ENCODE measurements at regions not wholly inside any gene's neighbourhood (a gene's known extent, or its start where the extent isn't known, plus 50 kb on each side); places are given as distances from the start of the nearest gene placed in this dataset.

- Histone ChIP-seq H3K9me3 (no peaks in the 10 kb centered on the region), H3K36me3 (no peaks in the 10 kb centered on the region), H3K27ac (no peak overlapping the region), H3K4me1 (no peaks in the 10 kb centered on the region), H3K27me3 (no peaks in the 10 kb centered on the region), H3K4me3 (no peak overlapping the region)
- intact Hi-C loops (cut with DNase I) = no loop called here
- no peak for TF ChIP-seq CTCF (IDR thresholded peaks at IDR 0.05)
- no peak for ATAC-seq
- no peak for DNase-seq
Measured at GRCh38 chr9:8206720-8207119, 407.1 kb upstream of the DMAC1 start.

- no peaks in the 10 kb centered on the region for H3K27me3 ChIP-seq
- intact Hi-C loops (cut with DNase I) = no loop called here
- H3K36me3 ChIP-seq = no peaks in the 10 kb centered on the region
- DNase-seq (no peak), ATAC-seq (no peak)
- H3K4me3 ChIP-seq = no peak overlapping the region
- H3K9me3 ChIP-seq = no peaks in the 10 kb centered on the region
- H3K4me1 ChIP-seq = no peaks in the 10 kb centered on the region
- no peak for TF ChIP-seq CTCF (IDR thresholded peaks at IDR 0.05)
- H3K27ac ChIP-seq = no peak overlapping the region
Measured at GRCh38 chr9:8205576-8205975, 406.0 kb upstream of the DMAC1 start.

DNA sequence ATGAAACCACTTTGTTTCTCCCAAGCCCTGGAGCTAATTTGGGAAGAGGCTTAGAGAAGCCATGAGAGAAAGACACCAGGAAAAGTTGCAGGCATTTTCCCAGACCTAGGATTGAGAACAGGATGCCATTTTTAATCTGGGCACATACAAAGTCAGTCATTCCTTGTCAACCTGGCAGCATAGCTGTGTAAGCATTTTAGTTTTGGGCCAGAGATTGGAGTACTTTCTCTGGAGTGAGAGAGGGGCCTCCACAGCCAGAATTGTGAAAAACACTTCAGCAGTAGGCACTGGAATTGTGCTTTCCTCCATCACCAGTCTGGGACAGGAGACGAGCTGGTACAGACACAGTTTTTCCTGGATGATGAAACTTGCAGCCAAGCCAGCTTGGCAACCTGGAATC, 390.3 kb upstream of the DMAC1 start:
- Histone ChIP-seq H3K36me3 (no peaks in the 10 kb centered on the region), H3K27me3 (no peaks in the 10 kb centered on the region), H3K4me3 (no peak overlapping the region), H3K4me1 (no peaks in the 10 kb centered on the region), H3K9me3 (peaks cover 0 to 17% of the 10 kb centered on the region in 2 donors), H3K27ac (no peak overlapping the region)
- intact Hi-C loops (cut with DNase I) = no loop called here
- TF ChIP-seq CTCF (IDR thresholded peaks at IDR 0.05) = no peak
- ATAC-seq = no peak
- DNase-seq = no peak

- Histone ChIP-seq H3K27me3 (no peaks in the 10 kb centered on the region), H3K4me3 (no peak overlapping the region), H3K9me3 (peaks cover 0 to 17% of the 10 kb centered on the region in 2 donors), H3K4me1 (no peaks in the 10 kb centered on the region), H3K27ac (no peak overlapping the region), H3K36me3 (no peaks in the 10 kb centered on the region)
- no peak for DNase-seq
- TF ChIP-seq CTCF (IDR thresholded peaks at IDR 0.05) = no peak
- intact Hi-C loops (cut with DNase I) = no loop called here
- no peak for ATAC-seq
Measured at GRCh38 chr9:8188723-8189407, 389.3 kb upstream of the DMAC1 start.

GRCh38 chr9:8186560-8186959, 387.0 kb upstream of the DMAC1 start:
- TF ChIP-seq CTCF (IDR thresholded peaks at IDR 0.05) = no peak
- H3K4me1 ChIP-seq = no peaks in the 10 kb centered on the region
- peaks cover 0 to 2% of the 10 kb centered on the region in 2 donors for H3K9me3 ChIP-seq
- no peaks in the 10 kb centered on the region for H3K27me3 ChIP-seq
- intact Hi-C loops (cut with DNase I) = no loop called here
- no peaks in the 10 kb centered on the region for H3K36me3 ChIP-seq
- H3K27ac ChIP-seq = no peak overlapping the region
- ATAC-seq (no peak), DNase-seq (no peak)
- H3K4me3 ChIP-seq = no peak overlapping the region

Data from left lung (tissue), 4 donors.